H9 (cell line): ENCODE measurements at regions not wholly inside any gene's neighbourhood (a gene's known extent, or its start where the extent isn't known, plus 50 kb on each side); places are given as distances from the start of the nearest gene placed in this dataset.

Experiments
- DNase-seq: peaks from one replicate; pipeline ENCODE4 v3.0.0-alpha.2; 2017
- H2AFZ ChIP-seq: one replicate; pipeline ENCODE4 v1.6.1; 2013; ENCODE audit warnings: mild to moderate bottlenecking, low read length, control low read depth, moderate library complexity
- H2AK5ac ChIP-seq: 2 replicates; pipeline ENCODE4 v1.6.1; 2013; ENCODE audit warnings: low read length, control low read depth, mixed read lengths; ENCODE audit not compliant: insufficient read length
- H2BK120ac ChIP-seq: one replicate; pipeline ENCODE4 v1.6.1; 2013; ENCODE audit warnings: low read depth, mild to moderate bottlenecking, low read length, control low read depth, inconsistent platforms; ENCODE audit not compliant: poor library complexity, severe bottlenecking
- H2BK12ac ChIP-seq: 2 replicates; pipeline ENCODE4 v1.6.1; 2013; ENCODE audit warnings: low read length, control low read depth, mixed read lengths, low read depth; ENCODE audit not compliant: insufficient read length
- H2BK15ac ChIP-seq: 2 replicates; pipeline ENCODE4 v1.6.1; 2013; ENCODE audit warnings: low read depth, low read length, control low read depth
- H2BK20ac ChIP-seq: one replicate; pipeline ENCODE4 v1.6.1; 2013; ENCODE audit warnings: low read depth, mild to moderate bottlenecking, low read length, control low read depth, inconsistent platforms; ENCODE audit not compliant: poor library complexity, severe bottlenecking
- H2BK5ac ChIP-seq: 2 replicates; pipeline ENCODE4 v1.6.1; 2013; ENCODE audit warnings: low read length, control low read depth, mixed read lengths; ENCODE audit not compliant: insufficient read length
- H3K14ac ChIP-seq: 2 replicates; pipeline ENCODE4 v1.6.1; 2013; ENCODE audit warnings: low read length, control low read depth; ENCODE audit not compliant: insufficient read depth
- H3K18ac ChIP-seq: 2 replicates; pipeline ENCODE4 v1.6.1; 2013; ENCODE audit warnings: low read depth, mild to moderate bottlenecking, mixed read lengths, low read length, control low read depth; ENCODE audit not compliant: insufficient read length
- H3K23ac ChIP-seq: 2 replicates; pipeline ENCODE4 v1.6.1; 2013; ENCODE audit warnings: low read length, control low read depth, mixed read lengths, low read depth; ENCODE audit not compliant: insufficient read length
- H3K23me2 ChIP-seq: 2 replicates; pipeline ENCODE4 v1.6.1; 2013; ENCODE audit warnings: low read depth, mild to moderate bottlenecking, mixed read lengths, low read length, control low read depth; ENCODE audit not compliant: insufficient read length, poor library complexity, severe bottlenecking
- H3K27ac ChIP-seq: 2 replicates; pipeline ENCODE4 v1.5.1; 2013; ENCODE audit warnings: low read length, control low read depth, mixed read lengths, low read depth; ENCODE audit not compliant: insufficient read length
- H3K27me3 ChIP-seq: 2 replicates; pipeline ENCODE4 v1.6.1; 2013; ENCODE audit warnings: low read length, control low read depth, inconsistent platforms; ENCODE audit not compliant: insufficient read depth
- H3K4ac ChIP-seq: 2 replicates; pipeline ENCODE4 v1.6.1; 2013; ENCODE audit warnings: low read depth, mild to moderate bottlenecking, control low read depth, inconsistent platforms, low read length, moderate library complexity
- H3K4me1 ChIP-seq: 2 replicates; pipeline ENCODE4 v1.6.1; 2013; ENCODE audit warnings: low read length, control low read depth, inconsistent platforms; ENCODE audit not compliant: insufficient read depth
- H3K4me2 ChIP-seq: 2 replicates; pipeline ENCODE4 v1.6.1; 2013; ENCODE audit warnings: low read length, control low read depth, mixed read lengths; ENCODE audit not compliant: insufficient read length, insufficient read depth
- H3K56ac ChIP-seq: 2 replicates; pipeline ENCODE4 v1.6.1; 2013; ENCODE audit warnings: low read depth, mild to moderate bottlenecking, mixed read lengths, low read length, control low read depth; ENCODE audit not compliant: insufficient read length
- H3K79me1 ChIP-seq: 2 replicates; pipeline ENCODE4 v1.6.1; 2013; ENCODE audit warnings: low read depth, mild to moderate bottlenecking, moderate library complexity, low read length, control low read depth, inconsistent platforms; ENCODE audit not compliant: insufficient read depth, poor library complexity, severe bottlenecking
- H3K79me2 ChIP-seq: 2 replicates; pipeline ENCODE4 v1.6.1; 2013; ENCODE audit warnings: low read length, control low read depth, inconsistent platforms; ENCODE audit not compliant: insufficient read depth
- H3K9ac ChIP-seq: 2 replicates; pipeline ENCODE4 v1.6.1; 2013; ENCODE audit warnings: low read length, control low read depth, mixed read lengths; ENCODE audit not compliant: insufficient read length; ENCODE audit errors: extremely low read depth
- H3K9me3 ChIP-seq: one replicate; pipeline ENCODE4 v1.6.1; 2013; ENCODE audit warnings: low read depth, low read length, inconsistent platforms; ENCODE audit not compliant: control insufficient read depth
- H3T11ph ChIP-seq: one replicate; pipeline ENCODE4 v1.6.1; 2013; ENCODE audit warnings: mild to moderate bottlenecking, low read length, control low read depth, inconsistent platforms
- H4K20me1 ChIP-seq: one replicate; pipeline ENCODE4 v1.6.1; 2013; ENCODE audit not compliant: control insufficient read depth, insufficient read length, insufficient read depth
- H4K5ac ChIP-seq: 2 replicates; pipeline ENCODE4 v1.6.1; 2013; ENCODE audit warnings: low read depth, mild to moderate bottlenecking, mixed read lengths, low read length, control low read depth; ENCODE audit not compliant: insufficient read length
- H4K8ac ChIP-seq: replicated peaks from 2 replicates; pipeline ENCODE4 v1.6.1; 2013; ENCODE audit warnings: low read length, control low read depth, mixed read lengths, low read depth; ENCODE audit not compliant: insufficient read length
- H4K91ac ChIP-seq: 2 replicates; pipeline ENCODE4 v1.6.1; 2013; ENCODE audit warnings: low read depth, mild to moderate bottlenecking, moderate library complexity, mixed read lengths, low read length, control low read depth; ENCODE audit not compliant: insufficient read length
- H3K27ac Mint-ChIP-seq, 3 experiments: 2 replicates in 2 of 3; 3 replicates in 1 of 3; pipeline ENCODE4 v1.8.0; 2020 to 2021; ENCODE audit warnings: mixed read lengths in 3 of 3, mild to moderate bottlenecking in 1 of 3, moderate library complexity in 1 of 3
- H3K27me3 Mint-ChIP-seq: 2 replicates; pipeline ENCODE4 v1.8.0; 2021; ENCODE audit warnings: low read depth, mild to moderate bottlenecking, moderate library complexity, mixed read lengths
- H3K36me3 Mint-ChIP-seq, 3 experiments: 2 replicates in 2 of 3; 3 replicates in 1 of 3; pipeline ENCODE4 v1.8.0; 2020 to 2021; ENCODE audit warnings: low read depth in 3 of 3, mixed read lengths in 3 of 3; ENCODE audit not compliant: insufficient read depth in 1 of 3
- H3K4me1 Mint-ChIP-seq, 2 experiments: 2 replicates each; pipeline ENCODE4 v1.8.0; 2020; ENCODE audit warnings: mixed read lengths in 2 of 2
- H3K4me3 Mint-ChIP-seq, 2 experiments: 2 replicates in 1 of 2; 3 replicates in 1 of 2; pipeline ENCODE4 v1.8.0; 2020 to 2021; ENCODE audit warnings: mild to moderate bottlenecking in 2 of 2, mixed read lengths in 2 of 2, moderate library complexity in 1 of 2
- H3K9me3 Mint-ChIP-seq, 2 experiments: 2 replicates in 1 of 2; 3 replicates in 1 of 2; pipeline ENCODE4 v1.8.0; 2020; ENCODE audit warnings: mild to moderate bottlenecking in 2 of 2, mixed read lengths in 2 of 2, moderate library complexity in 1 of 2
- WGBS: extraction: QIAGEN DNeasy Blood & Tissue Kit; methylation state at CpG from one replicate; pipeline ENCODE4 v1.1.7; 2013; ENCODE audit warnings: missing lambda C conversion rate, low lambda C conversion rate, mixed read lengths; ENCODE audit not compliant: insufficient read length; ENCODE audit errors: extremely low coverage; 5-methylcytosine and 5-hydroxymethylcytosine counted together
- TF ChIP-seq, protein P1 (sequence below): fragments of 200-600 bp; sonication (generic); conservative IDR thresholded peaks from 3 replicates; pipeline ENCODE4 v1.8.0; 2021; ENCODE audit warnings: antibody characterized with exemption, mild to moderate bottlenecking

DNA sequence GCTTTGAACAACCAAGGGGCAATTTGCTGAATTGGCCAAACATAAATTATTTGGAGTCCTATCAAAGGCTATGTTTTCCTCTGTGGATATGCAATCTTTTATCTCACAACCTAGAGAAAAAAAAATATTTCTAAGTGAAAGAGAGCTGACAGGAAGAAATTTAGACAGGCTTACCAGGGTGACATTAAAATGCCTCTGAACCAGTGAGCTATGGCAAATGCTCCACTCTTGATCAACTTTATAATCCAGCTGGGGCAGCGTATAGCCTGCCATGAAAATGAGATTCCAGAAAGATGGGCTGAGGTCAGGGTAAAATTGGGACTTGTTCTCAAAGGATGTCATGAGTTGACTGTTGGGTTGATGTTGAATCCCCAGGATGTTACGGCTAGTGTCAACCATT, 399.3 kb upstream of the TRPC7 start:
- WGBS = no CpG with 5 or more reads among the region's 2 CpGs
- TF ChIP-seq, protein P1, sequence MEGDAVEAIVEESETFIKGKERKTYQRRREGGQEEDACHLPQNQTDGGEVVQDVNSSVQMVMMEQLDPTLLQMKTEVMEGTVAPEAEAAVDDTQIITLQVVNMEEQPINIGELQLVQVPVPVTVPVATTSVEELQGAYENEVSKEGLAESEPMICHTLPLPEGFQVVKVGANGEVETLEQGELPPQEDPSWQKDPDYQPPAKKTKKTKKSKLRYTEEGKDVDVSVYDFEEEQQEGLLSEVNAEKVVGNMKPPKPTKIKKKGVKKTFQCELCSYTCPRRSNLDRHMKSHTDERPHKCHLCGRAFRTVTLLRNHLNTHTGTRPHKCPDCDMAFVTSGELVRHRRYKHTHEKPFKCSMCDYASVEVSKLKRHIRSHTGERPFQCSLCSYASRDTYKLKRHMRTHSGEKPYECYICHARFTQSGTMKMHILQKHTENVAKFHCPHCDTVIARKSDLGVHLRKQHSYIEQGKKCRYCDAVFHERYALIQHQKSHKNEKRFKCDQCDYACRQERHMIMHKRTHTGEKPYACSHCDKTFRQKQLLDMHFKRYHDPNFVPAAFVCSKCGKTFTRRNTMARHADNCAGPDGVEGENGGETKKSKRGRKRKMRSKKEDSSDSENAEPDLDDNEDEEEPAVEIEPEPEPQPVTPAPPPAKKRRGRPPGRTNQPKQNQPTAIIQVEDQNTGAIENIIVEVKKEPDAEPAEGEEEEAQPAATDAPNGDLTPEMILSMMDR = no peak
- Histone ChIP-seq H3K27ac (no peak overlapping the region), H4K91ac (no peak overlapping the region), H3K9ac (no peak overlapping the region), H2BK5ac (no peak overlapping the region), H2AK5ac (no peak overlapping the region), H2BK120ac (no peak overlapping the region), H3T11ph (no peak overlapping the region), H2BK15ac (no peak overlapping the region), H3K4ac (no peak overlapping the region), H3K18ac (no peak overlapping the region), H4K8ac (no peak overlapping the region), H3K79me2 (no peaks in the 10 kb centered on the region), H3K9me3 (no peaks in the 10 kb centered on the region), H3K23me2 (no peaks in the 10 kb centered on the region), H3K4me1 (no peaks in the 10 kb centered on the region), H3K4me2 (no peak overlapping the region), H3K23ac (no peak overlapping the region), H3K79me1 (no peaks in the 10 kb centered on the region), H2AFZ (no peak overlapping the region), H2BK20ac (no peak overlapping the region), H2BK12ac (no peak overlapping the region), H3K56ac (no peak overlapping the region), H3K27me3 (no peaks in the 10 kb centered on the region; the same call in 1 of the 2 replicates), H4K5ac (no peak overlapping the region), H3K14ac (no peak overlapping the region), H4K20me1 (no peaks in the 10 kb centered on the region)
- Mint-ChIP-seq H3K4me3 (no peak overlapping the region), H3K27ac (no peak overlapping the region), H3K27me3 (peaks cover 1% of the 10 kb centered on the region), H3K4me1 (no peaks in the 10 kb centered on the region), H3K36me3 (no peaks in the 10 kb centered on the region), H3K9me3 (peaks cover 0 to 2% of the 10 kb centered on the region in 2 experiments; a peak in 2 of 5 replicates)
- no peak for DNase-seq
